GM10248 (cell line): ENCODE measurements at regions not wholly inside any gene's neighbourhood (a gene's known extent, or its start where the extent isn't known, plus 50 kb on each side); places are given as distances from the start of the nearest gene placed in this dataset.

Source experiments
- CTCF ChIA-PET: fragments of 300-600 bp; sonication (Branson Sonifier 250); formaldehyde crosslinking; extraction: SDS; loops from one replicate; lab custom pipeline; 2021; ENCODE audit warnings: antibody characterized with exemption; lab: Yijun Ruan, JAX
- POLR2A ChIA-PET: fragments of 350-650 bp; sonication (Branson Sonifier 250); formaldehyde crosslinking; extraction: SDS; loops from one replicate; lab custom pipeline; 2020; ENCODE audit warnings: antibody characterized with exemption; lab: Yijun Ruan, JAX
- DNase-seq: peaks from one replicate; pipeline ENCODE4 v3.0.0; 2012; ENCODE audit errors: extremely low spot score
- TF ChIP-seq, protein P1 (sequence below): IDR thresholded peaks from 2 replicates; pipeline ENCODE4 v1.5.1; 2012; ENCODE audit warnings: mild to moderate bottlenecking, low read depth; ENCODE audit errors: extremely low read depth, missing control alignments, control extremely low read depth

DNA sequence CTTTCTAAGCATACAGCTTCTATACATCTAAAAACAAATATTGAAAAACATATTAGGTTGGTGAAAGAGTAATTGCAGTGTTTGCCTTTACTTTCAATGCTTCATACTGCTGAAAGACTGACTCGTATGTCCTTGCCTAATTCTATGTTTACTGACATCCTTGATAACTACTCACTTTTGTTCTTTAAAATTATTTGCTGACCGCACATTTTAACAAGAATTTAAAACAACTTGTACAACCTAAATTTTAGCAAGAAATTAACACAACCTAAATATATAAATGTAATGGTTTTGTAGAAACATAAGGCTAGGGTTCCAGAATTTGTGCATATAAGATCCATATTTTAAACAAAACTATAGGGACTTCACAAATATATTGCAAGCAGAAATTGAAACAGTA, 640.2 kb upstream of the MMS22L start:
- no peak for DNase-seq
- ChIA-PET POLR2A (no interaction called here), CTCF (no interaction called here)
- TF ChIP-seq, protein P1, sequence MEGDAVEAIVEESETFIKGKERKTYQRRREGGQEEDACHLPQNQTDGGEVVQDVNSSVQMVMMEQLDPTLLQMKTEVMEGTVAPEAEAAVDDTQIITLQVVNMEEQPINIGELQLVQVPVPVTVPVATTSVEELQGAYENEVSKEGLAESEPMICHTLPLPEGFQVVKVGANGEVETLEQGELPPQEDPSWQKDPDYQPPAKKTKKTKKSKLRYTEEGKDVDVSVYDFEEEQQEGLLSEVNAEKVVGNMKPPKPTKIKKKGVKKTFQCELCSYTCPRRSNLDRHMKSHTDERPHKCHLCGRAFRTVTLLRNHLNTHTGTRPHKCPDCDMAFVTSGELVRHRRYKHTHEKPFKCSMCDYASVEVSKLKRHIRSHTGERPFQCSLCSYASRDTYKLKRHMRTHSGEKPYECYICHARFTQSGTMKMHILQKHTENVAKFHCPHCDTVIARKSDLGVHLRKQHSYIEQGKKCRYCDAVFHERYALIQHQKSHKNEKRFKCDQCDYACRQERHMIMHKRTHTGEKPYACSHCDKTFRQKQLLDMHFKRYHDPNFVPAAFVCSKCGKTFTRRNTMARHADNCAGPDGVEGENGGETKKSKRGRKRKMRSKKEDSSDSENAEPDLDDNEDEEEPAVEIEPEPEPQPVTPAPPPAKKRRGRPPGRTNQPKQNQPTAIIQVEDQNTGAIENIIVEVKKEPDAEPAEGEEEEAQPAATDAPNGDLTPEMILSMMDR: no peak

DNA sequence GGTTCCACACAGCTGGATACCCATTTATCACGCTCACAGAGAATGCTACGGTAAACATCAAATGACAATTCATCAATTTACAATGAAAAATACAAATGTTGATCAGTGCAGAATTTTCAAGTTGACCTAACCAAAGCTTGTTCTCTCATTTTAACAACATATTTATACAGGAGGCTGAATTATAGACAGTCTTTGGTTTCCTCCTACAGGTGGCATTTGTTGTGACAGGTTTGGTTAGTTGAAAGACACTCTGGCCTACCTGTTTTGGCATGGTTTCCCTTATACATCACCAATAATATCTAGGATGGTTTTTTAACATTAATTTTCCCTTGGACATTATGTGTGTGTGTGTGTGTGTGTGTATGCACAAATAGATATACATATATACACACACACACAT, 642.5 kb upstream of the MMS22L start:
- TF ChIP-seq, protein P1: no peak
- POLR2A ChIA-PET: no interaction called here
- DNase-seq: no peak
- CTCF ChIA-PET: interaction anchor here (0.6 to 2.5 kb wide), 8 partner anchors 8 to 922 kb away, joined by 3 to 13 read pairs (median 3); no protein-coding TSS in a partner anchor

DNA sequence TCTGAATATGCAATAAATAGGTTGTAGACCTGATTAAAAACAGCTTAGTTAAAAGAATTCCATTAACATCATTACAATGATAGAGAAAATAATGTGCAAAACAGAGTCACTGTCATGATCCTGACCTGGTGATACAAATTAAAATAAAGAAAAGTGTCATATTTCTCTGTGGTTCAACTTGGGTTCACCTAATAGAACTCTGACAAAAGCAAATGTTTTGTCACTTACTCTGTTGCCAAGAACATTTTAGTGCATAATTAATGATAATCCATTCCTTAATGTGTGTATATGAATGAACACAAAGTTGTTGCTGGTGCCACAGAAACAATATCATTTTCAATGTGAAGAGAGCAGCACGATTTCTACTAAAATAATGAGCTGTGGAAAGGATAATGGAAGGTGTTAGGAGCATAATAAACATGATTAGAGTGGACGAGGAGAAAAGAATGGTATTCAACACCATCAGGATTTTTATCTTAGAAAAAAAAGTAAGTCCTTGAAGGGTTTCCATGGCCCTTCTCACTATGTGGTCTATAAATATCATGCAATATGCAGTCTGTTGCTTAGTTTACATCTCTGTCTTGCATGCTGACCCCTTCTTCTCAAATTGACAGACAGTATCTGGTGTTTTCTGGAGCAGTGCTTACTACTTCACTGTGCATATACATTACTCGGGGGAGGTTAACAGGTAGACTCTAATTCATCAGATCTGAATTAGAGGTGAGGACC, 656.6 kb upstream of the MMS22L start:
- no peak for DNase-seq
- ChIA-PET POLR2A (no interaction called here), CTCF (interaction anchor here (1.1 to 1.6 kb wide), 3 partner anchors 10 to 15 kb away, joined by 3 to 4 read pairs (median 3); no protein-coding TSS in a partner anchor)
- TF ChIP-seq, protein P1: no peak

- CTCF ChIA-PET: no interaction called here
- POLR2A ChIA-PET: no interaction called here
- no peak for DNase-seq
- TF ChIP-seq, protein P1: no peak
These were observed 664.8 kb upstream of the MMS22L start for GRCh38 chr6:97947841-97948240.

- no peak for DNase-seq
- ChIA-PET POLR2A (no interaction called here), CTCF (no interaction called here)
- TF ChIP-seq, protein P1: no peak
These were observed 675.1 kb upstream of the MMS22L start for GRCh38 chr6:97958134-97958533.

DNA sequence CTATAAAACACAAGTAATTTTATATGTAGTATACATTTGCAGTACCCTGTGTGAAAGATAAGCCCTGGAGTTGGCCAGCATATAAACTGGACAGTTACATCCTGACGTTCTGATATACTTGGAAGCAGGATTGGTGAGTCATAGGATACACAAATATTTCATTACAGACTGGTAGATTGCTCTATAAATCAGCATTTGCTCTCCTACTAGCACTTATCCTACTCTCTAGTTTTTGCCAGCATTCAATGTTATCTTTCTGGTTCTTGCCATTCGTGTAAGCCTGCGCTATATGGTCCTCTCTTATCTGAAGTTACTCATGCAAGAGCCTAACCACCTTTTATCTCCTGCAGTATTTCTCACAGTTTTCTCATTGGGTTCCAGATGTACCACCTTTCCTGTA, 680.2 kb upstream of the MMS22L start:
- DNase-seq: no peak
- ChIA-PET CTCF (no interaction called here), POLR2A (no interaction called here)
- TF ChIP-seq, protein P1: no peak
